ENCODE measurements at regions not wholly inside any gene's neighbourhood (a gene's known extent, or its start where the extent isn't known, plus 50 kb on each side); places are given as distances from the start of the nearest gene placed in this dataset.
A peak's percentile ranks its signal among the peaks of the same experiment; 100 is the strongest.
"Not testable (repeated sequence)": the region's sequence is repeated elsewhere in the genome, so short reads cannot be mapped to it uniquely, and the experiment has no call there.

GRCh38 chr10:121138112-121138860, 287.1 kb downstream of the WDR11 start:
- FAIRE-seq: no peak

GRCh38 chr10:121138918-121139317, 287.8 kb downstream of the WDR11 start:
- FAIRE-seq: no peak

- FAIRE-seq: not testable (repeated sequence)
Measured at GRCh38 chr10:121145802-121146395, 294.7 kb downstream of the WDR11 start.

GRCh38 chr10:121148921-121149320, 297.8 kb downstream of the WDR11 start:
- no peak for FAIRE-seq

GRCh38 chr10:121152033-121152432, 300.9 kb downstream of the WDR11 start:
- FAIRE-seq: no peak

- FAIRE-seq: no peak
Measured at GRCh38 chr10:121152935-121153334, 301.8 kb downstream of the WDR11 start.

GRCh38 chr10:121154310-121154709, 303.1 kb downstream of the WDR11 start:
- no peak for FAIRE-seq

GRCh38 chr10:121154846-121155245, 303.7 kb downstream of the WDR11 start:
- no peak for FAIRE-seq

GRCh38 chr10:121155742-121156474, 304.7 kb downstream of the WDR11 start:
- FAIRE-seq: no peak

- no peak for FAIRE-seq
Measured at GRCh38 chr10:121157998-121158397, 306.8 kb downstream of the WDR11 start.

GRCh38 chr10:121158988-121159579, 307.9 kb downstream of the WDR11 start:
- peak; percentile 77 for FAIRE-seq

GRCh38 chr10:121159670-121160069, 308.5 kb downstream of the WDR11 start:
- FAIRE-seq: no peak

- no peak for FAIRE-seq
Measured at GRCh38 chr10:121165276-121165675, 314.1 kb downstream of the WDR11 start.

- FAIRE-seq: no peak
Measured at GRCh38 chr10:121167534-121168243, 316.5 kb downstream of the WDR11 start.

- FAIRE-seq: no peak
Measured at GRCh38 chr10:121168545-121169216, 317.5 kb downstream of the WDR11 start.

- no peak for FAIRE-seq
Measured at GRCh38 chr10:121169406-121169805, 318.2 kb downstream of the WDR11 start.

GRCh38 chr10:121171825-121172787, 320.9 kb downstream of the WDR11 start:
- FAIRE-seq: no peak

- FAIRE-seq: no peak
Measured at GRCh38 chr10:121179006-121179405, 327.8 kb downstream of the WDR11 start.

- FAIRE-seq: no peak
Measured at GRCh38 chr10:121182219-121182618, 331.1 kb downstream of the WDR11 start.

GRCh38 chr10:121183236-121183635, 332.1 kb downstream of the WDR11 start:
- FAIRE-seq: no peak

- no peak for FAIRE-seq
Measured at GRCh38 chr10:121183707-121184106, 332.5 kb downstream of the WDR11 start.
